ENCODE measurements at regions not wholly inside any gene's neighbourhood (a gene's known extent, or its start where the extent isn't known, plus 50 kb on each side); places are given as distances from the start of the nearest gene placed in this dataset.

DNA sequence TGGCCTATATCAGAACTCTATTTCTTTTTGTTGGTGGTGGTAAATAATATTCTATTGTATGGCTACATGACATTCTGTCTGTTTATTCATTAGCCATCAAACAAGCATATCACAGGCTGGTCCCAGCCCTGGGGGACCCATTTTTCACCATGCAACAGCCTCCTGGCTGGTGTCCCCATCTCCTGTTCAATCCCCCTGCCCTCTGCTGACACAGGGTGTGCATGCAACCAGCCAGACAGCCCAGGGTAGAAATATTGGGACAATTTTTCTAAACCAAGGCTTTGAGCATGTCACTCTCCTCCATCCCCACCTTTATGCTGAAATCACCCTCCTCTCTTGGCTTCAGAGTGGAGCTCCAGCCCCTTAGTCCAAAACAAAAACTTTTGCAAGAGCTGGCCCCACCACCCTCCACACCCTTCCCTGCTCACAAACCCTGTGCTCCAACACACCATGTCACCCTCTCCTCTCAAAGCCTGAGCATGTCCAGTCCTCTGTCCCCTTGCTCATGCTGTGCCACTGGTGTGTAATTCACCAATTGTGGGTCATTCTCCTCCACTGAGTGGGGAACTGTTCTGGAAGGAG, 153.0 kb upstream of the UQCRFS1 start:
- DNase-seq (ENCODE audit: extremely low read depth in 1 of 11, low read depth in 9 of 11, low spot score in 4 of 11), result no peak

DNA sequence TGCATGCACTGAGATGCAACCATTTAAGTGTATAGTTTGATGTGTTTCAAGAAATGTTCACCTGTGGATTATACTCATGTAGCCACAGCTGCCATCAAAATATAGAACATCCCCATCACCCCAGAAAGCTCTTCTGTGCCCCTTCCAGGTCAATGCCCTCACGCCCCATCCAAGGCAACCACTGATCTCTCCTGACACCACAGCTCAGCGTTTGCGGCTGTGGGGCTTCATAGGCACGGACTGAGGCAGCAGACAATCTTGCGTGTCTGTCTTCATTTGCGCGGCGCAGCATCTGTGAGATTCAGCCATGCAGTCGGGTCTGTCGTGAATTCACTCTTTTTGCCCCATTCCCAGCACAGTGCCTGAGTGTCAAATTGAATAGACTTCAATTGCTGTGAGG, 153.8 kb upstream of the UQCRFS1 start:
- no peak for DNase-seq (ENCODE audit: extremely low read depth in 1 of 11, low read depth in 9 of 11, low spot score in 4 of 11)

- DNase-seq (ENCODE audit: extremely low read depth in 1 of 11, low read depth in 9 of 11, low spot score in 4 of 11), result peak in 3 of 11 donors; percentile 8 to 11 (median 10)
These were observed 154.9 kb upstream of the UQCRFS1 start for GRCh38 chr19:29367791-29368222.

- DNase-seq (ENCODE audit: extremely low read depth in 1 of 11, low read depth in 9 of 11, low spot score in 4 of 11), result no peak
These were observed 155.5 kb upstream of the VSTM2B start for GRCh38 chr19:29370276-29370675.

DNA sequence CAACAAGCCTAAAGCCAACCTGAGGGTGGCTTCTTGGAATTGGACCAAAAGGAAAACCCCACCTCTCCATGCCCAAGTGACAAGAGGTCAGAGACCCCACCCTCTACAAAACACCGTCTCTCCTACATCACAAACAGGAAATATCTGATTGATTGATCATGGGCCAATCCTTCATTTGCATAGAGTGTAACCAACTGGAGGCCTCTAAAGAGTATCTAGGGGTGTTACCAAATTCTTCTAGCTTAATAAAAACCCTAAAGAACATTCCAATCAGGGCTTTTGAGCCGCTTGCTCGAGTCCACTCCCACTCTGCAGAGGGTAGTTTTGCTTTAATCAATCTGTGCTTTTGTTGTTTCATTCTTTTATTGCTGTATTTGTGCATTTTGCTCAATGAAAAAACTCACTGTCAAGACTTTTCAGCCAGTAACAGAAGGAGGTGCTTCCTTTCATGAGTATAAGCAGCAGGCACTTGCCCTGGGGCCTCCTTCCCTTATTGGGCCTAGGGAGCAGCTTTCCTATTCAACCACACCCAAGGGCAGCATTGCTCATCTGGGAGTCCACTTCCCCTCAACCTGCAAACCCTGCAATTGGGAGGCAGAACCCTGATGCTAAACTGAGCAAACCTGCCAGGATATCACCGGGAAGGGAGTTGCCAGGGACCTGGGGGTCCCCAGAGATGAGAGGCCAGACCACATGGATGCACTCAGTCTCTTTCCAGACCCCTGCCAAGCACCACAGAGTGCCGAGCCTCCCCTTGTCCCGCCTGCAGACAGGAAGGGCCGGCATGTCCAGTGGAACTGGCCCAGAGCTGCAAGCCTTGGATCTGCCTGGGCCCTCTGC, 154.3 kb upstream of the VSTM2B start:
- no peak for DNase-seq (ENCODE audit: extremely low read depth in 1 of 11, low read depth in 9 of 11, low spot score in 4 of 11)

DNA sequence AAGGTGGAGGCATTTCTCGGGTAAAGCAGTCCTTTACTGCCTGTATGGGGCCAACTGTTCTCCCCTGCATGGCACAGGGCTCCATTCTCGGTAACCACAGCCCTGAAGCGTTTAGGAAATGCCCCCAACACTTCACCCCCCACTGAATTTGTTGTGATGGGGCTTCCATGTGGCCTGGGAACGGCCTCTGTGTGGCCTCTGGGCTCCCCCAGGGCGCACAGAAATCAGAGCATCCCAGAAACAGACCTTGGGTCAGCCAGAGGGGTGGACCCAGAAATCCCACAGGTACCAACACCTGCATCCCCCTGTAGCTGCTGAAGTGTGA, 153.7 kb upstream of the VSTM2B start:
- DNase-seq (ENCODE audit: extremely low read depth in 1 of 11, low read depth in 9 of 11, low spot score in 4 of 11), result no peak

- no peak for DNase-seq (ENCODE audit: extremely low read depth in 1 of 11, low read depth in 9 of 11, low spot score in 4 of 11)
These were observed 153.3 kb upstream of the VSTM2B start for GRCh38 chr19:29372461-29372860.

- no peak for DNase-seq (ENCODE audit: extremely low read depth in 1 of 11, low read depth in 9 of 11, low spot score in 4 of 11)
These were observed 152.6 kb upstream of the VSTM2B start for GRCh38 chr19:29372921-29373797.

DNA sequence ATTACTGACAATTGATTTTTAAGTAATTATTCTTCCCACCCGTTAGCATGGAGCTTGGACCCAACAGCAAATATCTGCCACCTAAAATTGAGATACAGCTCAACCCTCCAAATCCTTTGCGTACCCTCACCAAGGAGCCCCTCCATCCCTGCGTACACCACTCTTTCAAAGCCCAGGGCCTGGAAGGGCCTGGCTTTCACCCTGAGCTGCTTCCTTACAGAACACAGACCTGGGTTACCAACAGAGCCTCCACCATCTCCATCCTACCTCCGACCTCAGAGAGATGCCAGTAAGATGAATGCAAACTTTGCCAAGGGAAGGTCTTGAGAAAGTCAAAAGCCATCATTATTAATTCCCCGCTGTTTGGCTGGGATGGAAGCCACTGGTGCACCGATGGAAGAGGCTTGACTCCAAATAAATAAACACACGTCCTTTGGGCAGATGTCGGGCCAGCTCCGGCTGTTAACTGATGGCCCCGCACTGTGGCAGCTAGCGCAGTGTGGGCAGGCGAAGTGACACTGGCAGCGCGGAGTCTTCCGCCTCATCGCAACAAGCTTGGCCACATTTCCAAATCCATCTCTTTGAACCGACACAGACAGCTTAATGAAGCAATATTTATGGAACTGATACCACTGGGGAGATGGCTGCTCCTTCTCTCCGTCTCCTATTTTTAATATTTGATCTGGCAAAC, 150.2 kb upstream of the VSTM2B start:
- no peak for DNase-seq (ENCODE audit: extremely low read depth in 1 of 11, low read depth in 9 of 11, low spot score in 4 of 11)

GRCh38 chr19:29376855-29377354, 148.9 kb upstream of the VSTM2B start:
- no peak for DNase-seq (ENCODE audit: extremely low read depth in 1 of 11, low read depth in 9 of 11, low spot score in 4 of 11)

DNA sequence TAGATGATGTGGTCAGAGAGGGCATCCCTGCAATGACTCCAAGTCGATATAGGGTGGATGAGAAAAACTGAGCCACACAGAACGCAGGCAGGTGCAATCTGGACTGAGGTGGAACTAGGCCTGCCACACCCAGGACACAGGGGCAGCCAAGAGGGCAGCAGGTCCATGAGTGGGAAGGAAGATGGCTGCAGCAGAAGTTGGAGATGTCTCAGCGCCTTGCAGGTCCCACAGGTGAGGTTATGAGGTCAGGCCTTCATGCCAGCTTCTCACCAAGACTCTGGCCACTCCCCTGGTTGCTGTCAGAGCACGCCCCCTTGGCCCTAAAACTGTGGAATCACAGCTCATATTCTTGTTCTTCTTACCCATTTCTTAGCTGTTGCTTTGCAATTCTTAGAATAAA, 147.7 kb upstream of the VSTM2B start:
- DNase-seq (ENCODE audit: extremely low read depth in 1 of 11, low read depth in 9 of 11, low spot score in 4 of 11), result no peak

GRCh38 chr19:29378543-29379080, 147.2 kb upstream of the VSTM2B start:
- DNase-seq (ENCODE audit: extremely low read depth in 1 of 11, low read depth in 9 of 11, low spot score in 4 of 11), result no peak

DNA sequence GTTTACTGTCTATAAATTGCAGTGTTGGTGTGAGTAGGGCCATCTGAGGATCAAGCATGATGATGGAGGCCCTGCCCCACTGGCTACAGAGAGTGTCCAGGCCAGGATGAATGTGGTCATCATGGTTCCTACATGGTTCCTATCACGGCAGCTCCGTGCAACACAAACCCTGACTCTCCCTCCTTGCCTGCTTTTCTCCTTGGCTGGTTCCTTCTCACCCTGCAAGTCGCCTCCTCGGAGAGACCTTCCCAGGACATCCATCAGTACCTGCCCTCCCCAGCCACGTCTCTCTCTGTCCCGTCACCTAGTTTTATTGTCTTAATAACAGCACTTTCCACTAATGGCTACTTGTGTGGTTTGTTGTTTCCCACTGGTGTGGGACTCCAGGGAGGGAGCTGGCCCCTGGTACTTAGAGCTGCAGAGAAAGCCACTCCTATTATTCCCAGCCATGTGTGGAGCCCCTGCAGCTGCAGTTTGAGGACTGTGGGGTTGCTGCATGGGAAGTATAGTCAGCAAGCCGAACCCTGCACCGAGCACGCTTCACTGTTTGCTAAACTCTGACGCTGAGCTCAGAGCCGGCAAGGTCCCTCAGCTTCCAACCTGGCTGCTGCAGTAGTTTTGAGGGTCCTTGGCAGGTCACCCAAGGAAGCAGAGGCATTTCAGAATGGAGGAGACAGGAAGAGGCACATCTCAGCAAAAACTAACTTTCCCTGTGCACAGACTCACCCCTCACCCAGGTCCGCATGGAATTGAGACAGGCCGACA, 146.4 kb upstream of the VSTM2B start:
- no peak for DNase-seq (ENCODE audit: extremely low read depth in 1 of 11, low read depth in 9 of 11, low spot score in 4 of 11)

DNA sequence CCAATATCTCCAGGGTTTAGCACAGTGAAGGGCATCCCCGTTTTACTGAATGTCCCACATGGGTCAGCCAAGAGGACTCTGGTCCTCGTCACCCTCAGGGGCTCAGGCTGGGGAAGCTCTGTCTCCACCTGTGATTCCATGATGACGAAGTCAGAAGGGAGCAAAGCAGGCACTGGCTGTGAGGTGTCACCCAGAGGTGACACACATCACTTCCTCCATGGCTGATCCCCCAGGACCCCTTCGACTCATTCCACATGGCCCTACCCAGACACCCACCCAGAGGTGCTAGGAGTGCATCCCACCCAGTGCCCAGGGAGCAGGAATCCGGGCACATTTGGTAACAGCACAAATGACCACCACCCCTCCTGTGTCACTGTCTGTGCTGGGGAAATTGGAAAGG, 145.2 kb upstream of the VSTM2B start:
- no peak for DNase-seq (ENCODE audit: extremely low read depth in 1 of 11, low read depth in 9 of 11, low spot score in 4 of 11)

DNA sequence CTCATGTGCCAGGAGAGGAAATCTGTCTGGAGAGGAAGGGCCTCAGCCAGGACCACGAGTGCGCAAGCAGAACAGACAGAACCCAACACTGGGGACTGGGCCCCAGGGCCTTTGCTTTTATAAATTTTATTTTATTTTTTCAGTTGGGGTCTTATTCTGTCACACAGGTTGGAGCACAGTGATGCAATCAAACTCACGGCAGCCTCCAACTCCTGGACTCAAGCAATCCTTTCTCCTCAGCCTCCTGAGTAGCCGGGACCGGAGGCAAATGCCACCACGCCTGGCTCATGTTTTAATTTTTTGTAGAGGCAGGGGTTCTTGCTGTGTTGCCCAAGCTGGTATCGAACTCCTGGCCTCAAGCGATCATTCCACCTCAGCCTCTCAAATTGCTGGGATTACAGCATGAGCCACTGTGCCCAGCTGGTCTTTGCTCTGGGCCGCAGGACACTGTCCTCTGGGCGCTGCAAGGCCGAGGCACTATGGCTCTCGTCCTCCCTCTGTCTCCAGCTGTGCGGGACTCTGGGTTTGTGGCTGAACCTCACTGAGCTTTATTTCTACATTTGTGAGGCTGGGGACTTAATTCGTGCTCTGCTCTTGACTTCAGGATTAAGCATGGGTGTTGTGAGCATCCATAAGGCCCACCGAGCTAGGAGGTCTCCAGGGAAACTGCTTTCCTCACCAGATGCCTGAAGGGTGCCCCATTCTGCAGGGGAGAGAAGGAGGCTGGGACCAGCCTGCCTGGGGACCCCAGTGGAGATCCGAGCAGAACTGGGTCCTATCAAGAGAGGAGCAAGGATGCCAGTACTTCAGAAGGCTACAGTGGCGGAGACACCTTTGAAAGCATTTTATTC, 144.2 kb upstream of the VSTM2B start:
- no peak for DNase-seq (ENCODE audit: extremely low read depth in 1 of 11, low read depth in 9 of 11, low spot score in 4 of 11)

DNA sequence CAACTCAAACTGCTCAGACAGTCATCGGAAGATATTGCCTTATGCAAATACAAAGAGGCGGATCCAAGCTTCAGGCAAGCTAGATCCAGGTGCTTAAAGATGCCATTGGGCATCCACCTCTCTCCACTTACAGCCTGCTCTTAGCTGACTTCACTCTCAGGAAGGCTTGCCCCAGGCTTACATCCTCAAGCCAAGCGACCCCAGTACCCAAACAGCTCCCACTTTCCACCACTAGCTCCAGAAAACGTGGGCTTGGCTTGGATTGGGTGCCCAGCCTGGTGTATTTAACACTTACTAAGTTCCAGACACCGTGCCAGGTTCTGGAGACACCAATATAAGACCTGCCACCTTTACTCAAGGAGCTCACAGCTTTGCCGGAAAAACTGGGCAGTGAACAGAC, 142.1 kb upstream of the VSTM2B start:
- DNase-seq (ENCODE audit: extremely low read depth in 1 of 11, low read depth in 9 of 11, low spot score in 4 of 11), result no peak

- DNase-seq (ENCODE audit: extremely low read depth in 1 of 11, low read depth in 9 of 11, low spot score in 4 of 11), result no peak
These were observed 141.1 kb upstream of the VSTM2B start for GRCh38 chr19:29384656-29385055.
